ENCODE measurements at regions not wholly inside any gene's neighbourhood (a gene's known extent, or its start where the extent isn't known, plus 50 kb on each side); places are given as distances from the start of the nearest gene placed in this dataset.

- ChIA-PET CTCF (no interaction called here), POLR2A (no interaction called here)
- ATAC-seq (no peak), DNase-seq (no peak)
- Mint-ChIP-seq H3K36me3 (ENCODE audit: low read depth) (no peaks in the 10 kb centered on the region), H3K27me3 (peaks cover 1% of the 10 kb centered on the region), H3K9me3 (no peaks in the 10 kb centered on the region), H3K27ac (no peak overlapping the region), H3K4me3 (no peak overlapping the region), H3K4me1 (ENCODE audit: low read depth) (no peaks in the 10 kb centered on the region)
- TF ChIP-seq CTCF (IDR thresholded peaks at IDR 0.05): no peak
- intact Hi-C loops (cut with micrococcal nuclease): no loop called here
Observed at GRCh38 chr20:48177058-48177457, 391.8 kb upstream of the SULF2 start.

- H3K36me3 Mint-ChIP-seq (ENCODE audit: low read depth): no peaks in the 10 kb centered on the region
- H3K9me3 Mint-ChIP-seq: no peaks in the 10 kb centered on the region
- H3K4me1 Mint-ChIP-seq (ENCODE audit: low read depth): no peaks in the 10 kb centered on the region
- ATAC-seq (no peak), DNase-seq (no peak)
- peaks cover 1% of the 10 kb centered on the region for H3K27me3 Mint-ChIP-seq
- ChIA-PET CTCF (no interaction called here), POLR2A (no interaction called here)
- no peak for TF ChIP-seq CTCF (IDR thresholded peaks at IDR 0.05)
- H3K4me3 Mint-ChIP-seq: no peak overlapping the region
- intact Hi-C loops (cut with micrococcal nuclease): no loop called here
- H3K27ac Mint-ChIP-seq: no peak overlapping the region
Observed at GRCh38 chr20:48176139-48176538, 390.9 kb upstream of the SULF2 start.

GRCh38 chr20:48175261-48175660 is 390.0 kb upstream of the SULF2 start:
- Mint-ChIP-seq H3K4me1 (ENCODE audit: low read depth) (no peaks in the 10 kb centered on the region), H3K36me3 (ENCODE audit: low read depth) (no peaks in the 10 kb centered on the region), H3K9me3 (no peaks in the 10 kb centered on the region), H3K27ac (no peak overlapping the region), H3K27me3 (peaks cover 1% of the 10 kb centered on the region), H3K4me3 (no peak overlapping the region)
- POLR2A ChIA-PET: no interaction called here
- no peak for TF ChIP-seq CTCF (IDR thresholded peaks at IDR 0.05)
- intact Hi-C loops (cut with micrococcal nuclease): no loop called here
- CTCF ChIA-PET: no interaction called here
- DNase-seq (no peak), ATAC-seq (no peak)

GRCh38 chr20:48172357-48172702 is 387.0 kb upstream of the SULF2 start:
- Mint-ChIP-seq H3K27me3 (peaks cover 1% of the 10 kb centered on the region), H3K4me1 (ENCODE audit: low read depth) (no peaks in the 10 kb centered on the region), H3K4me3 (no peak overlapping the region), H3K36me3 (ENCODE audit: low read depth) (no peaks in the 10 kb centered on the region), H3K27ac (no peak overlapping the region), H3K9me3 (no peaks in the 10 kb centered on the region)
- no peak for ATAC-seq
- no peak for TF ChIP-seq CTCF (IDR thresholded peaks at IDR 0.05)
- ChIA-PET POLR2A (no interaction called here), CTCF (no interaction called here)
- no peak for DNase-seq
- intact Hi-C loops (cut with micrococcal nuclease): no loop called here

GRCh38 chr20:48171626-48172356 is 386.5 kb upstream of the SULF2 start:
- DNase-seq (no peak), ATAC-seq (no peak)
- intact Hi-C loops (cut with micrococcal nuclease): no loop called here
- POLR2A ChIA-PET: no interaction called here
- Mint-ChIP-seq H3K4me3 (no peak overlapping the region), H3K9me3 (no peaks in the 10 kb centered on the region), H3K36me3 (ENCODE audit: low read depth) (no peaks in the 10 kb centered on the region), H3K27ac (no peak overlapping the region), H3K27me3 (peaks cover 1% of the 10 kb centered on the region), H3K4me1 (ENCODE audit: low read depth) (no peaks in the 10 kb centered on the region)
- CTCF ChIA-PET: no interaction called here
- no peak for TF ChIP-seq CTCF (IDR thresholded peaks at IDR 0.05)
